OCI-LY3 (cell line): ENCODE measurements at regions not wholly inside any gene's neighbourhood (a gene's known extent, or its start where the extent isn't known, plus 50 kb on each side); places are given as distances from the start of the nearest gene placed in this dataset.

Experiments
- H2AFZ ChIP-seq: fragments of 200-600, 300-600 bp; shearing (Covaris generic); 2 replicates; pipeline ENCODE4 v1.6.0; 2014; ENCODE audit warnings: antibody characterized with exemption, low read depth, low read length
- H3K27ac ChIP-seq: fragments of 200-600, 300-600 bp; sonication (generic); 2 replicates; pipeline ENCODE4 v1.5.1; 2014; ENCODE audit warnings: mild to moderate bottlenecking, low read length, moderate library complexity, mixed read lengths
- H3K27me3 ChIP-seq: fragments of 200-600, 300-600 bp; sonication (generic); 2 replicates; pipeline ENCODE4 v1.6.1; 2014; ENCODE audit warnings: low read depth, low read length, mixed read lengths
- H3K36me3 ChIP-seq: fragments of 200-600, 300-600 bp; sonication (generic); replicated peaks from 2 replicates; pipeline ENCODE3; 2014; ENCODE audit warnings: low read depth, low read length, mixed read lengths
- H3K4me1 ChIP-seq: fragments of 300-600, 200-600 bp; sonication (generic); 2 replicates; pipeline ENCODE4 v1.6.1; 2014; ENCODE audit warnings: low read length, mixed read lengths
- H3K4me2 ChIP-seq: fragments of 200-600, 300-600 bp; sonication (generic); 2 replicates; pipeline ENCODE4 v1.6.1; 2014; ENCODE audit warnings: low read length, mixed read lengths
- H3K4me3 ChIP-seq: fragments of 300-600, 200-600 bp; sonication (generic); 2 replicates; pipeline ENCODE4 v1.5.1; 2014; ENCODE audit warnings: antibody characterized with exemption, mild to moderate bottlenecking, low read length, moderate library complexity
- H3K79me2 ChIP-seq: fragments of 300-600, 200-600 bp; shearing (Covaris generic); 2 replicates; pipeline ENCODE4 v1.6.1; 2014; ENCODE audit warnings: mild to moderate bottlenecking, low read length, mixed read lengths
- H3K9ac ChIP-seq: fragments of 300-600, 200-600 bp; shearing (Covaris generic); 2 replicates; pipeline ENCODE4 v1.6.0; 2014; ENCODE audit warnings: mild to moderate bottlenecking, low read length, moderate library complexity
- H3K9me3 ChIP-seq: fragments of 200-600, 300-600 bp; shearing (Covaris generic); 2 replicates; pipeline ENCODE4 v1.6.1; 2014; ENCODE audit warnings: low read length, mixed read lengths; ENCODE audit not compliant: insufficient read depth
- H4K20me1 ChIP-seq: fragments of 200-600, 300-600 bp; sonication (generic); 2 replicates; pipeline ENCODE4 v1.6.1; 2016; ENCODE audit warnings: low read length, mixed read lengths; ENCODE audit not compliant: insufficient read depth
- CTCF ChIP-seq: fragments of 200-600, 300-600 bp; sonication (generic); IDR thresholded peaks from 2 replicates; pipeline ENCODE4 v1.5.1; 2014; ENCODE audit warnings: antibody characterized with exemption, low read length, low read depth
- EZH2phosphoT487 ChIP-seq: fragments of 200-600 bp; shearing (Covaris generic); IDR thresholded peaks from 2 replicates; pipeline ENCODE4 v1.6.1; 2018; ENCODE audit warnings: antibody characterized with exemption, mixed run types, low read depth

GRCh38 chr10:131724891-131725580 lies 175.8 kb upstream of the PPP2R2D start:
- no peak overlapping the region for H3K4me2 ChIP-seq
- no peak overlapping the region for H2AFZ ChIP-seq
- H3K4me1 ChIP-seq = no peaks in the 10 kb centered on the region
- TF ChIP-seq EZH2phosphoT487 (no peak), CTCF (no peak)
- H3K9me3 ChIP-seq = no peaks in the 10 kb centered on the region
- H3K79me2 ChIP-seq = no peaks in the 10 kb centered on the region
- H4K20me1 ChIP-seq = no peaks in the 10 kb centered on the region
- H3K27me3 ChIP-seq = no peaks in the 10 kb centered on the region
- no peak overlapping the region for H3K9ac ChIP-seq
- H3K36me3 ChIP-seq = no peaks in the 10 kb centered on the region
- H3K4me3 ChIP-seq = no peak overlapping the region
- H3K27ac ChIP-seq = no peak overlapping the region

DNA sequence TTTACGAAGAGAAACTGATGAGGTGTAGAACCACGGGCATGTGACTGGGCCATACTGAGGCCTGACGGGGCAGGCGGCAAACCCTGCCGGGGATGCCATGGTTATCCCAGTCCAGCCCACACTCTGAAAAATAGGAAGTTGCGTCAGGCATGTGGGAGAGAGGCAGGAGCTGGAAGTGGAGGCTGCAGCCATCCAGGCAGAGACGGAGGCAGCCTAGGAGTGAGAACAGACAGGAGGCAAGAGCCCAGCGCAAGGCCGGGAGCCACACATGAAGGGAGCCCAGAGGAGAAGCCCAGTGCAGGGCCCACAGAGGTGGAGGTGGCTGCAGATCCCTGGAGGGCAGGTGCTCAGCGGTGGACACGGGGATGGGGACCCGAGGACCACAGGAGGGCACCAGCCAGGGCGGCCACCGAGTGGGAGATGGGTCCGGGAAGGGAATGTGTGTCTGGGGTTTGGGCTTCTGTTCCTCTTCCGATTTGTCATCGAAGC lies 175.2 kb upstream of the PPP2R2D start:
- Histone ChIP-seq H3K27me3 (no peaks in the 10 kb centered on the region), H3K4me3 (no peak overlapping the region), H2AFZ (no peak overlapping the region), H3K79me2 (no peaks in the 10 kb centered on the region), H4K20me1 (no peaks in the 10 kb centered on the region), H3K9me3 (no peaks in the 10 kb centered on the region), H3K9ac (no peak overlapping the region), H3K4me1 (no peaks in the 10 kb centered on the region), H3K27ac (no peak overlapping the region), H3K4me2 (no peak overlapping the region), H3K36me3 (no peaks in the 10 kb centered on the region)
- TF ChIP-seq CTCF = no peak
- no peak for TF ChIP-seq EZH2phosphoT487

DNA sequence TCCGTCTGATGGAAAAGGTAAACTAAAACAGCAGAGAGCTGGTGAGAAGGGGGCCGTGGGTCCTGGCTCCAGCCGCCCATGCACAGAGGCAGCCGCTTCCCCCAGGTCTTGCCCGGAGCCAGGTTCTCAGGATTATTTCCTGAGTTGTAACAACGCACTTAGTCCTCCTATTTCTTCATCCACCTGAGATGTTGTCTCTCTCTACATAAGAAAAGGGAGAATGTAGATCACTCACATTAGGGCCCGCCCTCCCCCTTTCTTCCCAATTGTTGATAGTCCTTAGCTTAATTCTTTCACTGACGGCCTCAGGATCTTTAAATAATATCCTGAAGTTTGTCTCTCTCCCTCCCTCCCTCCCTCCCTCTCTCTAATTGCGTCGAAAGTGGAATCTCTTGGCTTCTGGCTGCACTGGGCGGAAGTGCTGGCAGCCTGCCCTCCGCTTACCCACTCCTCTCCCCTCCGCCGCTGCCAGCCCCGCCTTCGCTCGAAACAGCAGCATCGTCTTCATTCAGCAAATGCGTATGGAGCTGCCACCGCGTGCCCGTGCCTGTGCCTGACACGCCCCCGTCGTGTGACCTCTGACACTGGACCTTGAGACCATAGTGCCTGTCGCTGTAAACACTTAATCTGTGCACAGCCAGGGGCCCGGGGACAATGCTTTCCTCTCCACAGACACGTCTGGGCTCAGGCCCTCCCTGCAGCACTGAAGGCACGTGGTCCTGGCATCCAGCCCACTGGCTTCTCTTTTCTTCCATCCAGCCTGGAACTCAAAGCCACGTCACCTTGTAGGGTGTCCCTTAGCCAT lies 174.5 kb upstream of the PPP2R2D start:
- no peaks in the 10 kb centered on the region for H3K4me1 ChIP-seq
- no peaks in the 10 kb centered on the region for H3K9me3 ChIP-seq
- H4K20me1 ChIP-seq = no peaks in the 10 kb centered on the region
- no peak overlapping the region for H3K4me3 ChIP-seq
- H3K27me3 ChIP-seq = no peaks in the 10 kb centered on the region
- H3K4me2 ChIP-seq = no peak overlapping the region
- no peak overlapping the region for H2AFZ ChIP-seq
- H3K9ac ChIP-seq = no peak overlapping the region
- no peaks in the 10 kb centered on the region for H3K36me3 ChIP-seq
- TF ChIP-seq CTCF (no peak), EZH2phosphoT487 (no peak)
- H3K79me2 ChIP-seq = no peaks in the 10 kb centered on the region
- no peak overlapping the region for H3K27ac ChIP-seq

GRCh38 chr10:131726967-131727366 lies 173.8 kb upstream of the PPP2R2D start:
- H3K27me3 ChIP-seq = no peaks in the 10 kb centered on the region
- no peaks in the 10 kb centered on the region for H4K20me1 ChIP-seq
- no peak for TF ChIP-seq EZH2phosphoT487
- no peak for TF ChIP-seq CTCF
- H3K79me2 ChIP-seq = no peaks in the 10 kb centered on the region
- no peak overlapping the region for H2AFZ ChIP-seq
- H3K36me3 ChIP-seq = no peaks in the 10 kb centered on the region
- H3K9me3 ChIP-seq = no peaks in the 10 kb centered on the region
- no peak overlapping the region for H3K4me2 ChIP-seq
- H3K9ac ChIP-seq = no peak overlapping the region
- H3K4me3 ChIP-seq = no peak overlapping the region
- no peak overlapping the region for H3K27ac ChIP-seq
- no peaks in the 10 kb centered on the region for H3K4me1 ChIP-seq
